Calu3 (cell line): ENCODE measurements at regions not wholly inside any gene's neighbourhood (a gene's known extent, or its start where the extent isn't known, plus 50 kb on each side); places are given as distances from the start of the nearest gene placed in this dataset.
"Not testable (repeated sequence)": the region's sequence is repeated elsewhere in the genome, so short reads cannot be mapped to it uniquely, and the experiment has no call there.

Experiments used
- BruUV-seq: library from RNA; stranded (reverse); fragments of 400-500 nt; replicated peaks from 2 replicates; lab custom pipeline; 2021; lab: Mats Ljungman, UMichigan
- CTCF ChIA-PET: fragments of 300-600 bp; sonication (Branson Sonifier 250); formaldehyde crosslinking; loops from one replicate; lab custom pipeline; 2022; ENCODE audit warnings: antibody characterized with exemption; lab: Charles Lee
- DNase-seq: peaks from one replicate; pipeline ENCODE4 v3.0.0; 2022
- H3K27ac Mint-ChIP-seq: one replicate; pipeline ENCODE4 v1.8.0; 2022; ENCODE audit warnings: mixed read lengths; ENCODE audit not compliant: unreplicated experiment
- H3K27me3 Mint-ChIP-seq: one replicate; pipeline ENCODE4 v1.8.0; 2022; ENCODE audit warnings: mixed read lengths; ENCODE audit not compliant: unreplicated experiment
- H3K36me3 Mint-ChIP-seq: one replicate; pipeline ENCODE4 v1.8.0; 2022; ENCODE audit warnings: mild to moderate bottlenecking, moderate library complexity, mixed read lengths; ENCODE audit not compliant: insufficient read depth, unreplicated experiment
- H3K4me1 Mint-ChIP-seq: one replicate; pipeline ENCODE4 v1.8.0; 2022; ENCODE audit warnings: mild to moderate bottlenecking, low read depth, mixed read lengths; ENCODE audit not compliant: unreplicated experiment
- H3K4me3 Mint-ChIP-seq: one replicate; pipeline ENCODE4 v1.8.0; 2022; ENCODE audit warnings: mild to moderate bottlenecking, low read depth, moderate library complexity, mixed read lengths; ENCODE audit not compliant: unreplicated experiment
- H3K9me3 Mint-ChIP-seq: one replicate; pipeline ENCODE4 v1.8.0; 2022; ENCODE audit warnings: low read depth, mixed read lengths; ENCODE audit not compliant: unreplicated experiment
- intact Hi-C: fragments of 100-400 bp; cut with micrococcal nuclease; formaldehyde crosslinking; loops from one replicate; pipeline ENCODE4 v1.10.0; 2022; ENCODE audit not compliant: unreplicated experiment
- TF ChIP-seq, protein P1 (sequence below): fragments of 200-600 bp; IDR thresholded peaks from one replicate; pipeline ENCODE4 v1.8.0; 2022; ENCODE audit warnings: antibody characterized with exemption; ENCODE audit not compliant: unreplicated experiment

DNA sequence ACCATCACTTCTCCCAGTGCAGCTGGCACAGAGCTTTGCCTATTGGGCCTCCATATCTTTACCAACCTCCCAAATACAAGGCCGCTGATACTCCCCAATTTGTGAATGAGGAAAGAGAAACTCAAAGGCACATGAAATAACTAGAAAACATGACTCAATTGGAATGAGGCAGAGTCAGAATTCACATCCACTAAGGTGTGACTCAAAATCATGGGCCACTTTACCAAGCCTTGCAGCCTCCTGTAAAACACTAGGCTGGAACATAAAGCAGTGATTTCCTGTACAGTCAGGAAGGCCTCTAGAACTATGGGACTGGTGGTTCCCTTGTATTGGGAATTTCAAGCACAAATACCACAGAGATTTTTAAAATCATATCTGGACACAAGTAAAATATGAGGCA is 128.6 kb downstream of the DCLK3 start:
- Mint-ChIP-seq H3K9me3 (peaks cover 3% of the 10 kb centered on the region), H3K4me1 (no peaks in the 10 kb centered on the region), H3K36me3 (no peaks in the 10 kb centered on the region), H3K27ac (no peak overlapping the region), H3K27me3 (no peaks in the 10 kb centered on the region), H3K4me3 (no peak overlapping the region)
- TF ChIP-seq, protein P1, sequence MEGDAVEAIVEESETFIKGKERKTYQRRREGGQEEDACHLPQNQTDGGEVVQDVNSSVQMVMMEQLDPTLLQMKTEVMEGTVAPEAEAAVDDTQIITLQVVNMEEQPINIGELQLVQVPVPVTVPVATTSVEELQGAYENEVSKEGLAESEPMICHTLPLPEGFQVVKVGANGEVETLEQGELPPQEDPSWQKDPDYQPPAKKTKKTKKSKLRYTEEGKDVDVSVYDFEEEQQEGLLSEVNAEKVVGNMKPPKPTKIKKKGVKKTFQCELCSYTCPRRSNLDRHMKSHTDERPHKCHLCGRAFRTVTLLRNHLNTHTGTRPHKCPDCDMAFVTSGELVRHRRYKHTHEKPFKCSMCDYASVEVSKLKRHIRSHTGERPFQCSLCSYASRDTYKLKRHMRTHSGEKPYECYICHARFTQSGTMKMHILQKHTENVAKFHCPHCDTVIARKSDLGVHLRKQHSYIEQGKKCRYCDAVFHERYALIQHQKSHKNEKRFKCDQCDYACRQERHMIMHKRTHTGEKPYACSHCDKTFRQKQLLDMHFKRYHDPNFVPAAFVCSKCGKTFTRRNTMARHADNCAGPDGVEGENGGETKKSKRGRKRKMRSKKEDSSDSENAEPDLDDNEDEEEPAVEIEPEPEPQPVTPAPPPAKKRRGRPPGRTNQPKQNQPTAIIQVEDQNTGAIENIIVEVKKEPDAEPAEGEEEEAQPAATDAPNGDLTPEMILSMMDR = no peak
- CTCF ChIA-PET = no interaction called here
- intact Hi-C loops = no loop called here
- no TSS peak for BruUV-seq
- no peak for DNase-seq

DNA sequence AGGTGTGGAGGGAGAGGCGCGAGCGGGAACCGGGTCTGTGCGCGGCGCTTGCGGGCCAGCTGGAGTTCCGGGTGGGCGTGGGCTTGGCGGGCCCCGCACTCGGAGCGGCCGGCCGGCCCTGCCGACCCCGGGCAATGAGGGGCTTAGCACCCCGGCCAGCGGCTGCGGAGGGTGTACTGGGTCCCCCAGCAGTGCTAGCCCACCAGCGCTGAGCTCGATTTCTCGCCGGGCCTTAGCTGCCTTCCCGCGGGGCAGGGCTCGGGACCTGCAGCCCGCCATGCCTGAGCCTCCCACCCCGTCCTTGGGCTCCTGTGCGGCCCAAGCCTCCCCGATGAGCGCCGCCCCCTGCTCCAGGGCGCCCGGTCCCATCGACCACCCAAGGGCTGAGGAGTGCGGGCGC is 130.5 kb downstream of the DCLK3 start:
- H3K9me3 Mint-ChIP-seq, CTCF ChIA-PET, BruUV-seq, H3K27ac Mint-ChIP-seq, H3K4me3 Mint-ChIP-seq, H3K36me3 Mint-ChIP-seq, H3K4me1 Mint-ChIP-seq, DNase-seq, H3K27me3 Mint-ChIP-seq, intact Hi-C loops: not testable (repeated sequence)

DNA sequence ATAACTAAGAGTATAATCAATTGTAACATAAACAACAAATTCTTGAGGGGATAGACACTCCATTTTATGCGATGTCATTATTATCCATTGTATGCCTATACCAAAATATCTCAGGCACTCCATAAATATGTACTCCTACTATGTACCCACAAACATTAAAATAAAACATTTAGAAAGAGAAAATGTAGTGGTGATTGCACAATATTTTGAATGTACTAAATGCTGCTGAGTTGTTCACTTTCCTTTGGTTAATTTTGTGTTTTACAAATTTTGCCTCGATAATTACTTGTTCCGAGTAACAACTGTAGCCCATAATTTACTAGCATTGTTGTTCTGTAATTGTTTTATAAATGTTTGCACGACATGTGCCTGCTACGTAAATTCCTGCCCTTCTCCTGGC is 131.3 kb downstream of the DCLK3 start:
- no peak overlapping the region for H3K4me3 Mint-ChIP-seq
- CTCF ChIA-PET = no interaction called here
- H3K27me3 Mint-ChIP-seq = no peaks in the 10 kb centered on the region
- H3K27ac Mint-ChIP-seq = no peak overlapping the region
- TF ChIP-seq, protein P1 = no peak
- intact Hi-C loops = no loop called here
- H3K4me1 Mint-ChIP-seq = no peaks in the 10 kb centered on the region
- no peak for DNase-seq
- H3K9me3 Mint-ChIP-seq = peaks cover 6% of the 10 kb centered on the region
- no peaks in the 10 kb centered on the region for H3K36me3 Mint-ChIP-seq
- BruUV-seq = no TSS peak

DNA sequence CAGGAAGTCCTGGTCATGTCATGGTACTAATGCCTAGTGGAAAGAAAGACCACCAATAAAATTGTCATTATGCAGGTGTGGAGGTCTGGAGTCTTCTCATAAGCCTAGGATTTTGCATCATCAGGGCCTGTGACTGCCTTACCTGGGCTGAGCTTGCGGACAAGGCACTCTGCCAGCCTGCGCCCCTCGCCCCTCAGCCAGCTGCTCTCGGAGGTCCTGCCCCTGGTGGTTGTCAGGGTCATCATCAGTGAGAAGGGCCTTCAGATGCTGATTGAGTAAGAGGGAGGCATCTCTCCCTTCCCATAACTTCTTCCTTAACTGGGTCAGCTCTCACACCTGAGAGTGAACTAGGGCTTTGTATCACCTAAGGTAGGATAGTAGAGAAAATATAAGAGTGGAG is 132.8 kb downstream of the DCLK3 start:
- DNase-seq = no peak
- no TSS peak for BruUV-seq
- Mint-ChIP-seq H3K4me3 (no peak overlapping the region), H3K9me3 (peaks cover 6% of the 10 kb centered on the region), H3K36me3 (no peaks in the 10 kb centered on the region), H3K4me1 (no peaks in the 10 kb centered on the region), H3K27ac (no peak overlapping the region), H3K27me3 (no peaks in the 10 kb centered on the region)
- TF ChIP-seq, protein P1 = no peak
- CTCF ChIA-PET = no interaction called here
- intact Hi-C loops = no loop called here

DNA sequence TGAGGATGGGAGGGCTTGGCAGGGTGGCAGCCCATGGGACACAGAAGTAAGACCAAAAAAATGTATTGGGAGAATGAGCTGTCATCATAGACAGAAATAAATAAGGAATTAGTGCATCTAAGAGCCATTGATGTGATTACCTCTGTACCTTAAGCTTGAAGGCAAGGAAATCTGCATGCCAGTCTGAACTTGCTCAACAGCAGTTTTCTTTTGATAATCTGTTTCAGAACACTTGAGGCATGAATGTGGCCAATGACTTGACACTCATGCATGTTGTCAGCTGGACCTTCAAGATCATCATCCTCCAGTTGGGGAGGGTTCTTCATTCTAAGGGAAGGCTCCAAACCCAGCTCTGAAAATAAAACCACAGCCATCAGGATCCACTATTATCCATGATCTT is 148.5 kb downstream of the DCLK3 start:
- Mint-ChIP-seq H3K4me3 (no peak overlapping the region), H3K9me3 (no peaks in the 10 kb centered on the region), H3K27ac (no peak overlapping the region), H3K36me3 (no peaks in the 10 kb centered on the region), H3K4me1 (no peaks in the 10 kb centered on the region), H3K27me3 (no peaks in the 10 kb centered on the region)
- intact Hi-C loops = no loop called here
- TF ChIP-seq, protein P1 = no peak
- CTCF ChIA-PET = no interaction called here
- no TSS peak for BruUV-seq
- DNase-seq = no peak
